Mesenchymal stem cell (in vitro differentiated cells and primary cell): ENCODE measurements at regions not wholly inside any gene's neighbourhood (a gene's known extent, or its start where the extent isn't known, plus 50 kb on each side); places are given as distances from the start of the nearest gene placed in this dataset.

ENCODE experiments used
- DNase-seq: peaks from one replicate; pipeline ENCODE4 v3.0.0-alpha.2; 2013
- H2AFZ ChIP-seq: one replicate; pipeline ENCODE4 v1.6.1; 2013; ENCODE audit warnings: low read depth, mild to moderate bottlenecking, control low read depth, inconsistent platforms, low read length, moderate library complexity
- H2AK5ac ChIP-seq: 2 replicates; pipeline ENCODE4 v1.6.1; 2013; ENCODE audit warnings: low read length, moderate library complexity, mild to moderate bottlenecking, inconsistent platforms; ENCODE audit not compliant: severe bottlenecking
- H2BK120ac ChIP-seq: one replicate; pipeline ENCODE4 v1.6.1; 2013; ENCODE audit warnings: low read depth, mild to moderate bottlenecking, inconsistent platforms, low read length, moderate library complexity
- H2BK12ac ChIP-seq, 2 experiments: one replicate each; pipeline ENCODE4 v1.6.1; 2013; ENCODE audit warnings: inconsistent platforms in 2 of 2, low read length in 2 of 2, mild to moderate bottlenecking in 2 of 2, moderate library complexity in 2 of 2, control low read depth in 1 of 2
- H2BK15ac ChIP-seq: one replicate; pipeline ENCODE4 v1.6.1; 2013; ENCODE audit warnings: mild to moderate bottlenecking, low read depth, inconsistent platforms; ENCODE audit not compliant: poor library complexity, severe bottlenecking
- H2BK5ac ChIP-seq: 2 replicates; pipeline ENCODE4 v1.6.1; 2013; ENCODE audit warnings: low read depth, mild to moderate bottlenecking, low read length, control low read depth, inconsistent platforms; ENCODE audit not compliant: poor library complexity, severe bottlenecking
- H3K14ac ChIP-seq, 2 experiments: one replicate each; pipeline ENCODE4 v1.6.1; 2013; ENCODE audit warnings: inconsistent platforms in 2 of 2, low read length in 2 of 2, control low read depth in 1 of 2, mild to moderate bottlenecking in 1 of 2, moderate library complexity in 1 of 2
- H3K18ac ChIP-seq, 2 experiments: one replicate each; pipeline ENCODE4 v1.6.1; 2013; ENCODE audit warnings: inconsistent platforms in 2 of 2, low read length in 2 of 2, control low read depth in 1 of 2, low read depth in 1 of 2, mild to moderate bottlenecking in 1 of 2
- H3K23ac ChIP-seq, 2 experiments: one replicate each; pipeline ENCODE4 v1.6.1; 2013; ENCODE audit warnings: inconsistent platforms in 2 of 2, low read length in 2 of 2, mild to moderate bottlenecking in 2 of 2, moderate library complexity in 2 of 2, control low read depth in 1 of 2
- H3K27ac ChIP-seq: 2 replicates; pipeline ENCODE4 v1.5.1; 2013; ENCODE audit warnings: mild to moderate bottlenecking, moderate library complexity, low read length, control low read depth, inconsistent platforms; ENCODE audit not compliant: poor library complexity, severe bottlenecking
- H3K27me3 ChIP-seq, 2 experiments: 2 replicates each; pipeline versions ENCODE4 v1.6.1 to v1.7.0; 2013; ENCODE audit warnings: low read length in 2 of 2, mild to moderate bottlenecking in 2 of 2, moderate library complexity in 2 of 2, control low read depth in 1 of 2, inconsistent platforms in 1 of 2; ENCODE audit not compliant: control insufficient read depth in 1 of 2, insufficient read depth in 1 of 2
- H3K36me3 ChIP-seq, 2 experiments: 2 replicates each; pipeline versions ENCODE4 v1.6.1 to v1.7.0; 2013; ENCODE audit warnings: low read length in 2 of 2, control low read depth in 1 of 2, inconsistent platforms in 1 of 2, low read depth in 1 of 2, mild to moderate bottlenecking in 1 of 2; ENCODE audit not compliant: insufficient read depth in 2 of 2, control insufficient read depth in 1 of 2
- H3K4ac ChIP-seq, 2 experiments: one replicate each; pipeline ENCODE4 v1.6.1; 2013; ENCODE audit warnings: inconsistent platforms in 2 of 2, low read length in 2 of 2, mild to moderate bottlenecking in 2 of 2, moderate library complexity in 2 of 2, control low read depth in 1 of 2, low read depth in 1 of 2
- H3K4me1 ChIP-seq: 2 replicates; pipeline ENCODE4 v1.6.1; 2013; ENCODE audit warnings: low read depth, low read length, control low read depth; ENCODE audit not compliant: control insufficient read depth, insufficient read depth
- H3K4me2 ChIP-seq: 2 replicates; pipeline ENCODE4 v1.6.1; 2013; ENCODE audit warnings: low read length, mild to moderate bottlenecking, inconsistent platforms; ENCODE audit not compliant: poor library complexity, severe bottlenecking
- H3K4me3 ChIP-seq, 2 experiments: 2 replicates each; pipeline versions ENCODE4 v1.5.1 to v1.7.0; 2013; ENCODE audit warnings: low read length in 2 of 2, mild to moderate bottlenecking in 2 of 2, control low read depth in 1 of 2, low read depth in 1 of 2; ENCODE audit not compliant: insufficient read depth in 1 of 2
- H3K79me1 ChIP-seq: replicated peaks from 2 replicates; pipeline ENCODE4 v1.6.1; 2013; ENCODE audit warnings: mild to moderate bottlenecking, control low read depth, low read length, inconsistent platforms; ENCODE audit not compliant: poor library complexity, severe bottlenecking
- H3K9ac ChIP-seq: 2 replicates; pipeline ENCODE4 v1.7.0; 2013; ENCODE audit warnings: mild to moderate bottlenecking, low read length, moderate library complexity
- H3K9me3 ChIP-seq: 2 replicates; pipeline ENCODE4 v1.7.0; 2013; ENCODE audit warnings: mild to moderate bottlenecking, low read length; ENCODE audit not compliant: control insufficient read depth
- H4K8ac ChIP-seq: one replicate; pipeline ENCODE4 v1.6.1; 2013; ENCODE audit warnings: inconsistent platforms, mild to moderate bottlenecking, low read length, moderate library complexity
- H4K91ac ChIP-seq: one replicate; pipeline ENCODE4 v1.6.1; 2013; ENCODE audit warnings: mild to moderate bottlenecking, low read length, inconsistent platforms
- WGBS: methylation state at CpG from one replicate; pipeline ENCODE4 v1.1.7; 2013; ENCODE audit warnings: mixed read lengths; 5-methylcytosine and 5-hydroxymethylcytosine counted together

- Histone ChIP-seq H2BK120ac (no peak overlapping the region), H2AFZ (no peak overlapping the region), H3K4me1 (no peaks in the 10 kb centered on the region), H3K9ac (no peak overlapping the region), H4K8ac (no peak overlapping the region), H3K18ac (no peak overlapping the region), H3K23ac (no peak overlapping the region), H3K36me3 (no peaks in the 10 kb centered on the region), H3K9me3 (no peaks in the 10 kb centered on the region), H3K4me3 (no peak overlapping the region), H2BK15ac (no peak overlapping the region), H3K27me3 (no peaks in the 10 kb centered on the region), H3K4ac (no peak overlapping the region), H2BK5ac (no peak overlapping the region), H4K91ac (no peak overlapping the region), H3K4me2 (no peak overlapping the region), H3K27ac (no peak overlapping the region), H3K79me1 (no peaks in the 10 kb centered on the region), H3K14ac (no peak overlapping the region), H2AK5ac (no peak overlapping the region), H2BK12ac (no peak overlapping the region)
- DNase-seq = no peak
- 100% methylated on average over 1 of the region's 2 CpGs for WGBS
Measured at GRCh38 chr4:124505211-124505610, 207.3 kb downstream of the ANKRD50 start.

GRCh38 chr4:124509151-124509550, 203.4 kb downstream of the ANKRD50 start:
- Histone ChIP-seq H3K14ac (no peak overlapping the region), H3K36me3 (no peaks in the 10 kb centered on the region), H3K4me3 (no peak overlapping the region), H2AFZ (no peak overlapping the region), H3K4ac (no peak overlapping the region), H4K91ac (no peak overlapping the region), H2BK15ac (no peak overlapping the region), H3K9ac (no peak overlapping the region), H2AK5ac (no peak overlapping the region), H3K23ac (no peak overlapping the region), H2BK120ac (no peak overlapping the region), H3K27ac (no peak overlapping the region), H2BK5ac (peak overlapping the region; percentile 44), H3K4me2 (no peak overlapping the region), H3K79me1 (no peaks in the 10 kb centered on the region), H3K18ac (no peak overlapping the region), H3K4me1 (no peaks in the 10 kb centered on the region), H2BK12ac (no peak overlapping the region), H3K27me3 (no peaks in the 10 kb centered on the region), H4K8ac (no peak overlapping the region), H3K9me3 (no peaks in the 10 kb centered on the region)
- DNase-seq = no peak
- WGBS = 75% methylated on average over 1 of the region's 2 CpGs

GRCh38 chr4:124514588-124514987, 197.9 kb downstream of the ANKRD50 start:
- H3K4ac ChIP-seq = no peak overlapping the region
- H3K14ac ChIP-seq = no peak overlapping the region
- no peak overlapping the region for H2AFZ ChIP-seq
- H3K4me1 ChIP-seq = no peaks in the 10 kb centered on the region
- H3K79me1 ChIP-seq = no peaks in the 10 kb centered on the region
- no peaks in the 10 kb centered on the region for H3K9me3 ChIP-seq
- H2BK5ac ChIP-seq = no peak overlapping the region
- H2BK15ac ChIP-seq = no peak overlapping the region
- no peak overlapping the region for H4K8ac ChIP-seq
- H2AK5ac ChIP-seq = no peak overlapping the region
- no peaks in the 10 kb centered on the region for H3K36me3 ChIP-seq
- H3K18ac ChIP-seq = no peak overlapping the region
- H3K9ac ChIP-seq = no peak overlapping the region
- H3K27ac ChIP-seq = no peak overlapping the region
- no peak overlapping the region for H4K91ac ChIP-seq
- no peak overlapping the region for H3K4me3 ChIP-seq
- no peak overlapping the region for H2BK12ac ChIP-seq
- no peak overlapping the region for H3K23ac ChIP-seq
- DNase-seq = no peak
- no peak overlapping the region for H3K4me2 ChIP-seq
- WGBS = 86% methylated on average over 1 of the region's 2 CpGs
- no peaks in the 10 kb centered on the region for H3K27me3 ChIP-seq
- H2BK120ac ChIP-seq = no peak overlapping the region

- Histone ChIP-seq H3K4me3 (no peak overlapping the region), H4K8ac (no peak overlapping the region), H3K9me3 (no peaks in the 10 kb centered on the region), H3K27me3 (no peaks in the 10 kb centered on the region), H3K27ac (no peak overlapping the region), H3K9ac (no peak overlapping the region), H3K4me1 (no peaks in the 10 kb centered on the region), H3K36me3 (no peaks in the 10 kb centered on the region), H2BK120ac (no peak overlapping the region), H2BK12ac (no peak overlapping the region), H3K23ac (no peak overlapping the region), H3K4ac (no peak overlapping the region), H3K4me2 (no peak overlapping the region), H3K79me1 (no peaks in the 10 kb centered on the region), H3K18ac (no peak overlapping the region), H4K91ac (no peak overlapping the region), H2AFZ (no peak overlapping the region), H2AK5ac (no peak overlapping the region), H2BK15ac (no peak overlapping the region), H2BK5ac (no peak overlapping the region), H3K14ac (no peak overlapping the region)
- no peak for DNase-seq
- WGBS = 100% methylated on average over 1 of the region's 1 CpG
Measured at GRCh38 chr4:124515591-124515990, 196.9 kb downstream of the ANKRD50 start.
